Stimulated activated CD4-positive, alpha-beta T cell treated with anti-CD3 and anti-CD28 coated beads, Interleukin-2, amount 100 ng/mL, for 24 hours (primary cell): ENCODE measurements at regions not wholly inside any gene's neighbourhood (a gene's known extent, or its start where the extent isn't known, plus 50 kb on each side); places are given as distances from the start of the nearest gene placed in this dataset.
"Not testable (repeated sequence)": the region's sequence is repeated elsewhere in the genome, so short reads cannot be mapped to it uniquely, and the experiment has no call there.

Experiments
- DNase-seq, 2 donors: peaks; one replicate each; pipeline ENCODE4 v3.0.0-alpha.2; 2020

- DNase-seq: no peak
Observed at GRCh38 chr4:11894977-11895376, 466.3 kb upstream of the HS3ST1 start.

GRCh38 chr4:11894221-11894620, 465.5 kb upstream of the HS3ST1 start:
- no peak for DNase-seq

GRCh38 chr4:11889099-11889498, 460.4 kb upstream of the HS3ST1 start:
- DNase-seq: no peak

GRCh38 chr4:11881947-11882346, 453.3 kb upstream of the HS3ST1 start:
- no peak for DNase-seq

GRCh38 chr4:11881364-11881763, 452.7 kb upstream of the HS3ST1 start:
- no peak for DNase-seq

- DNase-seq: no peak
Observed at GRCh38 chr4:11878241-11878640, 449.5 kb upstream of the HS3ST1 start.

GRCh38 chr4:11876104-11876503, 447.4 kb upstream of the HS3ST1 start:
- no peak for DNase-seq

- no peak for DNase-seq
Observed at GRCh38 chr4:11869191-11869870, 440.6 kb upstream of the HS3ST1 start.

GRCh38 chr4:11866391-11866790, 437.7 kb upstream of the HS3ST1 start:
- no peak for DNase-seq

- no peak for DNase-seq
Observed at GRCh38 chr4:11860996-11861395, 432.3 kb upstream of the HS3ST1 start.

- DNase-seq: no peak
Observed at GRCh38 chr4:11857881-11858280, 429.2 kb upstream of the HS3ST1 start.

GRCh38 chr4:11847167-11847566, 418.5 kb upstream of the HS3ST1 start:
- DNase-seq: no peak

GRCh38 chr4:11843927-11844326, 415.2 kb upstream of the HS3ST1 start:
- DNase-seq: no peak

- DNase-seq: no peak
Observed at GRCh38 chr4:11843340-11843739, 414.6 kb upstream of the HS3ST1 start.

GRCh38 chr4:11842620-11843263, 414.0 kb upstream of the HS3ST1 start:
- no peak for DNase-seq

- no peak for DNase-seq
Observed at GRCh38 chr4:11839889-11840288, 411.2 kb upstream of the HS3ST1 start.

GRCh38 chr4:11831739-11832138, 403.0 kb upstream of the HS3ST1 start:
- no peak for DNase-seq

- no peak for DNase-seq
Observed at GRCh38 chr4:11824566-11824965, 395.9 kb upstream of the HS3ST1 start.

GRCh38 chr4:11821772-11822430, 393.2 kb upstream of the HS3ST1 start:
- DNase-seq: no peak

GRCh38 chr4:11817088-11817487, 388.4 kb upstream of the HS3ST1 start:
- DNase-seq: no peak

- DNase-seq: no peak
Observed at GRCh38 chr4:11814758-11815157, 386.1 kb upstream of the HS3ST1 start.

GRCh38 chr4:11813951-11814446, 385.3 kb upstream of the HS3ST1 start:
- DNase-seq: no peak

GRCh38 chr4:11811521-11811920, 382.8 kb upstream of the HS3ST1 start:
- DNase-seq: not testable (repeated sequence)

- no peak for DNase-seq
Observed at GRCh38 chr4:11805842-11806241, 377.1 kb upstream of the HS3ST1 start.
